ENCODE measurements at regions not wholly inside any gene's neighbourhood (a gene's known extent, or its start where the extent isn't known, plus 50 kb on each side); places are given as distances from the start of the nearest gene placed in this dataset.
A peak's percentile ranks its signal among the peaks of the same experiment; 100 is the strongest.

GRCh38 chr4:103923551-103923950, 203.8 kb upstream of the TACR3 start:
- Histone ChIP-seq H4K20me1 (ENCODE audit: low read length) (no peaks in the 10 kb centered on the region), H3F3A (ENCODE audit: low read length, unreplicated experiment) (no peaks in the 10 kb centered on the region), H3K27me3 (ENCODE audit: low read length) (peaks cover 12% of the 10 kb centered on the region; the same call in 1 of the 2 replicates), H3K36me3 (ENCODE audit: low read depth, low read length) (no peaks in the 10 kb centered on the region), H2AFZ (ENCODE audit: low read length) (no peak overlapping the region), H3K4me2 (ENCODE audit: low read length) (no peak overlapping the region), H3K27ac (ENCODE audit: low read length) (no peak overlapping the region), H3K9me3 (ENCODE audit: low read length) (no peaks in the 10 kb centered on the region), H3K4me1 (ENCODE audit: insufficient read depth, low read length) (no peaks in the 10 kb centered on the region), H3K9me2 (replicated peaks; ENCODE audit: low read length) (no peaks in the 10 kb centered on the region), H3K4me3 (ENCODE audit: low read length) (no peak overlapping the region), H3K79me2 (ENCODE audit: low read length) (no peaks in the 10 kb centered on the region), H3K9ac (ENCODE audit: low read length) (no peak overlapping the region)
- TF ChIP-seq EZH2 (IDR thresholded peaks at IDR 0.05; ENCODE audit: low read length, unreplicated experiment) = no peak
- no peak for TF ChIP-seq CTCF (conservative IDR thresholded peaks at IDR 0.05; ENCODE audit: low read depth, low read length)
- TF ChIP-seq EZH2phosphoT487 (IDR thresholded peaks at IDR 0.05; ENCODE audit: borderline replicate concordance, low read length) = no peak
- ChIA-PET POLR2A (ENCODE audit: unreplicated experiment) (no interaction called here), CTCF (no interaction called here)
- ATAC-seq (no peak), DNase-seq (no peak)
- BruUV-seq (replicated peaks) = no TSS peak
- intact Hi-C loops (cut with micrococcal nuclease) = no loop called here

- Histone ChIP-seq H3K9ac (ENCODE audit: low read length) (no peak overlapping the region), H3K4me1 (ENCODE audit: insufficient read depth, low read length) (no peaks in the 10 kb centered on the region), H3K4me3 (ENCODE audit: low read length) (no peak overlapping the region), H3K27me3 (ENCODE audit: low read length) (no peaks in the 10 kb centered on the region), H3K4me2 (ENCODE audit: low read length) (no peak overlapping the region), H3K9me2 (replicated peaks; ENCODE audit: low read length) (no peaks in the 10 kb centered on the region), H3K9me3 (ENCODE audit: low read length) (no peaks in the 10 kb centered on the region), H3F3A (ENCODE audit: low read length, unreplicated experiment) (no peaks in the 10 kb centered on the region), H4K20me1 (ENCODE audit: low read length) (no peaks in the 10 kb centered on the region), H2AFZ (ENCODE audit: low read length) (no peak overlapping the region), H3K79me2 (ENCODE audit: low read length) (no peaks in the 10 kb centered on the region), H3K27ac (ENCODE audit: low read length) (no peak overlapping the region), H3K36me3 (ENCODE audit: low read depth, low read length) (no peaks in the 10 kb centered on the region)
- DNase-seq = no peak
- ChIA-PET POLR2A (ENCODE audit: unreplicated experiment) (no interaction called here), CTCF (no interaction called here)
- TF ChIP-seq EZH2phosphoT487 (IDR thresholded peaks at IDR 0.05; ENCODE audit: borderline replicate concordance, low read length) (no peak), EZH2 (IDR thresholded peaks at IDR 0.05; ENCODE audit: low read length, unreplicated experiment) (no peak), CTCF (conservative IDR thresholded peaks at IDR 0.05; ENCODE audit: low read depth, low read length) (no peak)
- intact Hi-C loops (cut with micrococcal nuclease) = loop anchor here (5.0 to 10.0 kb wide), 2 partner anchors 123 to 286 kb away; no protein-coding TSS in a partner anchor
- BruUV-seq (replicated peaks) = no TSS peak
- no peak for ATAC-seq
These were observed 198.4 kb upstream of the TACR3 start for GRCh38 chr4:103918214-103918613.

- TF ChIP-seq EZH2 (IDR thresholded peaks at IDR 0.05; ENCODE audit: low read length, unreplicated experiment) (no peak), CTCF (conservative IDR thresholded peaks at IDR 0.05; ENCODE audit: low read depth, low read length) (peak; percentile 65), EZH2phosphoT487 (IDR thresholded peaks at IDR 0.05; ENCODE audit: borderline replicate concordance, low read length) (no peak)
- Histone ChIP-seq H3K27me3 (ENCODE audit: low read length) (no peaks in the 10 kb centered on the region), H3K9ac (ENCODE audit: low read length) (no peak overlapping the region), H3K79me2 (ENCODE audit: low read length) (no peaks in the 10 kb centered on the region), H2AFZ (ENCODE audit: low read length) (no peak overlapping the region), H3K9me2 (replicated peaks; ENCODE audit: low read length) (no peaks in the 10 kb centered on the region), H3K27ac (ENCODE audit: low read length) (no peak overlapping the region), H3K36me3 (ENCODE audit: low read depth, low read length) (no peaks in the 10 kb centered on the region), H3K4me2 (ENCODE audit: low read length) (no peak overlapping the region), H3F3A (ENCODE audit: low read length, unreplicated experiment) (no peaks in the 10 kb centered on the region), H4K20me1 (ENCODE audit: low read length) (no peaks in the 10 kb centered on the region), H3K9me3 (ENCODE audit: low read length) (no peaks in the 10 kb centered on the region), H3K4me1 (ENCODE audit: insufficient read depth, low read length) (no peaks in the 10 kb centered on the region), H3K4me3 (ENCODE audit: low read length) (no peak overlapping the region)
- POLR2A ChIA-PET (ENCODE audit: unreplicated experiment) = no interaction called here
- CTCF ChIA-PET = no interaction called here
- no peak for ATAC-seq
- intact Hi-C loops (cut with micrococcal nuclease) = loop anchor here (1.0 to 10.0 kb wide), 3 partner anchors 121 to 711 kb away; no protein-coding TSS in a partner anchor
- no TSS peak for BruUV-seq (replicated peaks)
- peak; percentile 25 for DNase-seq
These were observed 195.6 kb upstream of the TACR3 start for GRCh38 chr4:103915224-103915869.

All from PC-3 (cell line).